ENCODE measurements at regions not wholly inside any gene's neighbourhood (a gene's known extent, or its start where the extent isn't known, plus 50 kb on each side); places are given as distances from the start of the nearest gene placed in this dataset.

GRCh38 chr1:221182791-221183533 lies 303.7 kb downstream of the HLX start:
- H3K4me3 ChIP-seq (ENCODE audit: low read depth, low read length): no peak overlapping the region
- no peak for TF ChIP-seq CTCF (IDR thresholded peaks at IDR 0.05; ENCODE audit: low read depth, low read length)
- in situ Hi-C loops (cut with HindIII; ENCODE audit: low sequenced_read_pairs): no loop called here
- no peak for DNase-seq (ENCODE audit: low read depth, low spot score)

DNA sequence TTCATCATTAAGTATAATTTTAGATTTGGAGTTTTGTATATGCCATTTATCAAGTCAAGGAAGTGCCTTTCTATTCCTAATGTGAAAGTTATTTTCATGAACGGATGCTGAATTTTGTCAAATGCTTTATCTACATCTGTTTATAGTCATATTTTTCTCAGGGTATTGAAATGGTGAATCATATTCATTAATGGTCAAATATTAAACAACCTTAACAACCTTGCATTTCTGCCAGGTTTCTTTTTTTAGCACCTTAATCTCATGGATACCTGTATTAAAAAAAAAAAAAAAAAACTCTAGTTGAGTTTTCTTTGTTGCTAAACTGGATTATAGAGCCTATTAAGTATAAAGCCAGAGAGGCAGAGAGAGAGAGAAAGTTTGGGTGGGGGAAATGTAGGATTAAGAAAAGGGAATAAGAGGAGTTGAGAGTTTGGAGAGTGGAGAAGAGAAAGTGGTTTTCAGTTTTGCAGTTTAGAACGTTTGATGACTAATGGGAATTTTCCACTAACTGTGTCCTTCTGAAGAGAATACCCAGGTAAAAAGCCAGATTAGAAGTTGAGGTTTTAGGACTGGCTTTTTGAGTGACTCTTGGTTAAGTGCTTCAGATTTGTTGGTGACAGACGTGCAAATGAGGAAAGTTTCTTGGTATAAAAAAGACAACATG lies 305.0 kb downstream of the HLX start:
- no peak for DNase-seq (ENCODE audit: low read depth, low spot score)
- no peak for TF ChIP-seq CTCF (IDR thresholded peaks at IDR 0.05; ENCODE audit: low read depth, low read length)
- no peak overlapping the region for H3K4me3 ChIP-seq (ENCODE audit: low read depth, low read length)
- in situ Hi-C loops (cut with HindIII; ENCODE audit: low sequenced_read_pairs): no loop called here

DNA sequence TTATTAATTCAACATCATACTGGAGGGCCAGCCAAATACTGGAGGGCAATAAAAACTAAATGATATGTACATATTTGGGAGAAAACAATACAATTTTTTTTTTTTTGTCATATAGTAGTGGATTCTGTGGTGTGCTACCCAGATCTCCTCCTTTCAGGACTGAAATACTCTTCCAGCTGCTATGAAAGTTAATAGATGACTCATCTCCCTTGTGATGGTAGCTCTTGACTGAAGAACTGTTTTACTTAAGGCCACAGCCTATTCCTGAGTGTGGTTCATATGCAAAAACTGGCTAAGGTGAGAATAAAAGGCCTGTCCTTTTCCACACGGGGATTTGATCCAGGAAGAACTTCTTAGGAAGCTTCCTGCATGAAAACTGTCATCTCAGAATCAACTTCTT lies 307.9 kb downstream of the HLX start:
- no peak for DNase-seq (ENCODE audit: low read depth, low spot score)
- no peak overlapping the region for H3K4me3 ChIP-seq (ENCODE audit: low read depth, low read length)
- in situ Hi-C loops (cut with HindIII; ENCODE audit: low sequenced_read_pairs): no loop called here
- no peak for TF ChIP-seq CTCF (IDR thresholded peaks at IDR 0.05; ENCODE audit: low read depth, low read length)

- in situ Hi-C loops (cut with HindIII; ENCODE audit: low sequenced_read_pairs): no loop called here
- DNase-seq (ENCODE audit: low read depth, low spot score): no peak
- no peak for TF ChIP-seq CTCF (IDR thresholded peaks at IDR 0.05; ENCODE audit: low read depth, low read length)
Observed at GRCh38 chr1:221188458-221188857, 309.2 kb downstream of the HLX start.

GRCh38 chr1:221190249-221190648 lies 311.0 kb downstream of the HLX start:
- H3K4me3 ChIP-seq (ENCODE audit: low read depth, low read length): no peak overlapping the region
- no peak for DNase-seq (ENCODE audit: low read depth, low spot score)
- in situ Hi-C loops (cut with HindIII; ENCODE audit: low sequenced_read_pairs): no loop called here
- TF ChIP-seq CTCF (IDR thresholded peaks at IDR 0.05; ENCODE audit: low read depth, low read length): no peak

More at GRCh38 chr1:221188458-221188857, 309.2 kb downstream of the HLX start:
- no peak overlapping the region for H3K4me3 ChIP-seq (ENCODE audit: low read depth, low read length)

DNA sequence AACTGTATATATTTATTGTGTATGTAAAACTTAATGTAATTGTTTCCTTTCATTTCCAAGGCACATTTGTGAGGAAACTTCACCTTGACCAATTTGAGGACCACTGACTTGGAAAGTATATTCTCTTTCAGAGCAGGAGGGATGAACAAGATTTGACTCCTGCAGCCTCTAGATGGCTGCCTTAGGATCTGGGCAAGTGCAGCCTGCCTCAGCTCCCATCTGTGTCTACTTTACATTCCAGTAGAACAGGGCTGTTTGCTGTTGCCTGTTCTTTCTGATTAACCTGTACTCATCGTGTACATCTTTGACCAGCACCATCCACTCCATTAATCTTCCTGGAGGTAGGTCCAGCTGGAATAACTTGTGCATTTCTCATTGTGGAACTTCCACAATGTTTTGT lies 312.8 kb downstream of the HLX start:
- TF ChIP-seq CTCF (IDR thresholded peaks at IDR 0.05; ENCODE audit: low read depth, low read length): no peak
- H3K4me3 ChIP-seq (ENCODE audit: low read depth, low read length): no peak overlapping the region
- no peak for DNase-seq (ENCODE audit: low read depth, low spot score)
- in situ Hi-C loops (cut with HindIII; ENCODE audit: low sequenced_read_pairs): no loop called here

All from astrocyte of the spinal cord (primary cell).